Astrocyte of the cerebellum (primary cell): ENCODE measurements at regions not wholly inside any gene's neighbourhood (a gene's known extent, or its start where the extent isn't known, plus 50 kb on each side); places are given as distances from the start of the nearest gene placed in this dataset.
A peak's percentile ranks its signal among the peaks of the same experiment; 100 is the strongest.
"Not testable (repeated sequence)": the region's sequence is repeated elsewhere in the genome, so short reads cannot be mapped to it uniquely, and the experiment has no call there.

Source experiments
- DNase-seq: peaks from one replicate; pipeline ENCODE4 v3.0.0-alpha.2; 2011; ENCODE audit warnings: low read depth
- H3K4me3 ChIP-seq: 2 replicates; pipeline ENCODE4 v1.5.1; 2011; ENCODE audit warnings: mild to moderate bottlenecking, low read depth, low read length, moderate library complexity
- in situ Hi-C: cut with HindIII; loops from 2 replicates; pipeline ENCODE4 v1.10.0; 2017; ENCODE audit warnings: low sequenced_read_pairs
- TF ChIP-seq, protein P1 (sequence below): IDR thresholded peaks from 2 replicates; pipeline ENCODE4 v1.5.1; 2012; ENCODE audit warnings: low read length, low read depth, moderate library complexity, mild to moderate bottlenecking; ENCODE audit errors: missing control alignments

DNA sequence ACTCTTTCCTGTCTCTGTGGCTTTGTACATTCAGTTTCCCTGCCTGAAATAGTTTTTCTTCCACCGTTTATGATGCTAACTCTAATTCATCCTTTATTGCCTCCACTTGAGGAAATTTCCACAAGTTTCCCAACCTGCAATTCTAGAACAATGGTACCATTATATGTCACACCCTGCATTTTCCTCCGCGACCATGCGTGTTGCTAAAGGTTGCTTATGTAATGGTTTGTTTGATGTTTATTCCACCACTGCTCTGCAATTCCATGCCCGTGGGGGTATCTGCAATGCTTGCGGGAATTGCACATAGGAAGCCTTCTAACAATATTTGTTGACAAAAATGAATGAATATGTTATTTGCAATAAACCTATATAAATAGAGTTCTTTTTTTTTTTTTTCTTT, 69.5 kb upstream of the ST8SIA6 start:
- TF ChIP-seq, protein P1, sequence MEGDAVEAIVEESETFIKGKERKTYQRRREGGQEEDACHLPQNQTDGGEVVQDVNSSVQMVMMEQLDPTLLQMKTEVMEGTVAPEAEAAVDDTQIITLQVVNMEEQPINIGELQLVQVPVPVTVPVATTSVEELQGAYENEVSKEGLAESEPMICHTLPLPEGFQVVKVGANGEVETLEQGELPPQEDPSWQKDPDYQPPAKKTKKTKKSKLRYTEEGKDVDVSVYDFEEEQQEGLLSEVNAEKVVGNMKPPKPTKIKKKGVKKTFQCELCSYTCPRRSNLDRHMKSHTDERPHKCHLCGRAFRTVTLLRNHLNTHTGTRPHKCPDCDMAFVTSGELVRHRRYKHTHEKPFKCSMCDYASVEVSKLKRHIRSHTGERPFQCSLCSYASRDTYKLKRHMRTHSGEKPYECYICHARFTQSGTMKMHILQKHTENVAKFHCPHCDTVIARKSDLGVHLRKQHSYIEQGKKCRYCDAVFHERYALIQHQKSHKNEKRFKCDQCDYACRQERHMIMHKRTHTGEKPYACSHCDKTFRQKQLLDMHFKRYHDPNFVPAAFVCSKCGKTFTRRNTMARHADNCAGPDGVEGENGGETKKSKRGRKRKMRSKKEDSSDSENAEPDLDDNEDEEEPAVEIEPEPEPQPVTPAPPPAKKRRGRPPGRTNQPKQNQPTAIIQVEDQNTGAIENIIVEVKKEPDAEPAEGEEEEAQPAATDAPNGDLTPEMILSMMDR: no peak
- in situ Hi-C loops: no loop called here
- no peak overlapping the region for H3K4me3 ChIP-seq
- no peak for DNase-seq

- TF ChIP-seq, protein P1: no peak
- no peak for DNase-seq
- in situ Hi-C loops: no loop called here
- H3K4me3 ChIP-seq: no peak overlapping the region
Observed at GRCh38 chr10:17523246-17523753, 68.9 kb upstream of the ST8SIA6 start.

DNA sequence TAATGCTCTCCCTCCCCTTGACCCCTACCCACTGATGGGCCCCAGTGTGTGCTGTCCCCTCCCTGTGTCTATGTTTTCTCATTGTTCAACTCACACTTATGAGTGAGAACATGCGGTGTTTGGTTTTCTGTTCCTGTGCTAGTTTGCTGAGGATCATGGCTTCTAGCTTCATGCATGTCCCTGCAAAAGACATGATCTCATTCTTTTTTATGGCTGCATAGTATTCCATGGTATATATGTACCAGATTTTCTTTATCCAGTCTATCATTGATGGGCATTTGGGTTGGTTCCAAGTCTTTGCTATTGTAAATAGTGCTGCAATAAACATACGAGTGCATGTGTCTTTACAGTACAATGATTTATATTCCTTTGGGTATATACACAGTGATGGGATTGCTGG, 67.9 kb upstream of the ST8SIA6 start:
- in situ Hi-C loops, DNase-seq, H3K4me3 ChIP-seq: not testable (repeated sequence)

- TF ChIP-seq, protein P1: no peak
- DNase-seq: no peak
- in situ Hi-C loops: no loop called here
- no peak overlapping the region for H3K4me3 ChIP-seq
Observed at GRCh38 chr10:17519457-17519856, 65.1 kb upstream of the ST8SIA6 start.

DNA sequence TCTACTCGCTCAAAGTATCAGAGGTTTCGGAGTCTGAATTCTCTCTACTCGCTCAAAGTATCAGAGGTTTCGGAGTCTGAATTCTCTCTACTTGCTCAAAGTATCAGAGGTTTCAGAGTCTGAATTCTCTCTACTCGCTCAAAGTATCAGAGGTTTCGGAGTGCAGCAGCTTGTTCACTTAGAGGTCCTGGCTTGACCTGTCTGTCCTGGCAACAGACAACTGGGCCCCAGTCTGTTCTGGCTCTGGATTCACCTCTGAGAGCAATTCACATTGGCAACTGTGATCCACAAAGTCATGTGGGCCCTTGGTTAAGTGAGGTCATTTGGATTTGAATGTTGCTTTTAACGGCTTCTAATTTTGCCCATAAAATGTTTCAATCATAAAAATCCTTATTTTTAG, 63.9 kb upstream of the ST8SIA6 start:
- DNase-seq: no peak
- TF ChIP-seq, protein P1: no peak
- H3K4me3 ChIP-seq: no peak overlapping the region
- in situ Hi-C loops: no loop called here

- H3K4me3 ChIP-seq: no peak overlapping the region
- in situ Hi-C loops: no loop called here
- TF ChIP-seq, protein P1: no peak
- DNase-seq: no peak
Observed at GRCh38 chr10:17516376-17516775, 62.0 kb upstream of the ST8SIA6 start.

DNA sequence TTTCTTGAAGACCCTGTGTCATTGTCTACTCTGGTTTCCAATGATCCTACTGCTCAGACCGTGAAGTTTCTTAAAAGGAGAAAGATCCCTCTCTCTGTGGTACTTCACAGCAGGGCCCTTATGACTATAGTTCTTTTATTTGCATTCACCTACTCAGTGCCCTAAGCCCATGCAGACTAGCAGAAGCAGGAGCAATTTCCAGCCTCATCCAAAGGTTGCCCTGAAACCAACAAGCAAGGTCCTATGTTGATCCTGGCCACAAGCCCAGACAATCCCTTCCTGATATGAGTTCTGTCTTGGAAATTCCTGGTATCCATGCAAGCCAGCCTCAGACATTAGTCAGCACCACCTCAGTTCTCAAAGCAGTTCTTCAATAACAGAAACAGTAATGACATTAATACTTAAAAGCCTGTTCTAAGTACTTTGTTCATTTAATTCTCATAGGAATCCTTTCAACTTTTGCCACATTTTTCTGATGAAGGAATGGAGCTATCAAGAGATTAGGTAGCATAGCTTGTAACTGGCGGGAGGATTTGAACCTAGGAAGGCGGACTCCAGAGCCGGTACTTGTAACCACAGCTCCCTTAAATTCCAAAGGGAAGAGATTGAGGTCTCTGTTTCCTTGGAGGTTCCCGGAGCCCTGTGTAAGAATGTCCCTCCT, 58.1 kb upstream of the ST8SIA6 start:
- TF ChIP-seq, protein P1: no peak
- no peak overlapping the region for H3K4me3 ChIP-seq
- peak; percentile 99 for DNase-seq
- in situ Hi-C loops: no loop called here
